ENCODE measurements at regions not wholly inside any gene's neighbourhood (a gene's known extent, or its start where the extent isn't known, plus 50 kb on each side); places are given as distances from the start of the nearest gene placed in this dataset.
A peak's percentile ranks its signal among the peaks of the same experiment; 100 is the strongest.

DNA sequence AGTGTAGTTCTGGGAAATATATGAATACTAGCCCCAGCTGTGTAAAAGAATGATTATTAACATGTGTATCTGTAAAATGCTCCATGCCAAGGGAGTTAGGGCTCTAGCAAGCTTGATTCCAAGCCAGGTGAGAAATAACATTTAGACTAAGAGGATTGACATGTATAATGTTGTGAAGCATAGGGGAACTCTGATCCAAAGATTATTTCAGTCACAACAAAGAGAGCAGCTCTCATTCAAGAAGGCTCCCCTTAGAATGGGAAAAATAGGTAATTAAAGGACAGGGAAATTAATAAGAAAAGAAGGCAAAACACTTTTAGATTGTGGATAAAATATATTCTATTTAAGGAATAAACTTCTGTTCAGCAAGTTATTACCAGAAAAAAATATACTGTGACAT, 347.3 kb upstream of the CDH7 start:
- no peak for DNase-seq

DNA sequence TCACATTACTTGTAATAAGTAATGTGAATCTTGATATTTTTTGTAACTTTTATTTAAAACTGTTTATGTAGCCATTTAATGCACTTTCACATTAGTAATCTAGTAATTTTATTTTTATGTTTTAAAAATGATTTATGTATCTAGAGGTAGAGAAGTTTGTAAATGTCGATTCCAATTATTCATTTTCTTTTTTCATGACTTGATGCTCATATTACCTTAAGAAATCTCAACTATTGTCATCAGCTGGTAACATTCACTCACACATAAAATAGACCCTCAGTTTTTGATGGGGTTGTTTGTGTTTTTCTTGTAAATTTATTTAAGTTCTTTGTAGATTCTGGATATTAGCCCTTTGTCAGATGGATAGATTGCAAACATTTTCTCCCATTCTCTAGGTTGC, 351.7 kb upstream of the CDH7 start:
- DNase-seq = no peak

DNA sequence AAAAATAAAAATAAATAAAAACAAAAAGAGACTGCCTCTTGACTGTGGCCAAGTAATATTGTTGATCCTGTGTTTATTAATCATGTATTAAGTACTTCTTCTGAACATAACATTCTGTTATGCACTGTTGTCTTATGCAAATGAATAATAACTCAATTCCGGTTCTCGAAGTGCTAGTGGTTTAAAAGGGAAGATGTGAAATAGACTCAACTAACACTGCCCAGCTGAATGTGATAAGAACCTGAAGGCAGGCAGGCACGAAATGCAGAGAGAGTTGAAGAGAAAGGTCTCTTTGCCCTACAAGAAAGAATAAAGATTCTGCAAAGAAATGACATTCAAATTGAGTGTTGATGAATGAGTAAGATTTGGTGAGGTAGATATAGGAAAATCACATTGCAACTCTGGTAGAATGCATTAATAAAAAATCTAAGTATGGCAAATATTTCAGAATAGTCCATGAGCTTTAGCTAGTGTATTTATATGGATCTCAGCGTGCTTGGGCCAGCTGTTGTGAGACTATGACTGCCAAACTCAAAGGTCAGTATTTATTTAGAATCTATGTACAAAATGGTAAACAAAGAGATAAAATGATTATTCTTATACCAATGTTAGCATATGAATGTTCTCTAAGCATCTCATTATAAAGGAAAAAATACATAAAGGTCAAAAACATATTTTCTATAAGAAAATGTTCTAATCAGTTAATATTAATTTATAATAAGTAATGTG, 352.3 kb upstream of the CDH7 start:
- no peak for DNase-seq

DNA sequence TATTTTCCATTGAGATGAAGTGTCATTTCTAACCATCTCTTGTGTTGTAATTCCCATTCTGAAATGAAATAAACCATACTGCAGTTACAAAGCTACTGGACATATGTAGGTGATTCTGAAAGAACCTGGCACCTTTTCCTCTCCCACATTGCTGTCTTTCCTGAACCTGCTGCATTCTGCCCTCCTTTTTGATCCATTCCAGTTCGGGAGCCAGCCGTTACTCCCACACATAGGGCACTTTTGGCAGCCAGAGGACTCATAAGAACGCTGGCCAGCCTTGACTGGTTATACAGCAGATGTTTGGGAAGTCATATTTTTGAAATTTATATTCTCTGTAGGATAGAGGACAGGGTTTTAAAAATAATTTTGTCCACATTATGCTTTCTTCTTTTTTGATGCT, 369.8 kb upstream of the CDH7 start:
- DNase-seq = no peak

DNA sequence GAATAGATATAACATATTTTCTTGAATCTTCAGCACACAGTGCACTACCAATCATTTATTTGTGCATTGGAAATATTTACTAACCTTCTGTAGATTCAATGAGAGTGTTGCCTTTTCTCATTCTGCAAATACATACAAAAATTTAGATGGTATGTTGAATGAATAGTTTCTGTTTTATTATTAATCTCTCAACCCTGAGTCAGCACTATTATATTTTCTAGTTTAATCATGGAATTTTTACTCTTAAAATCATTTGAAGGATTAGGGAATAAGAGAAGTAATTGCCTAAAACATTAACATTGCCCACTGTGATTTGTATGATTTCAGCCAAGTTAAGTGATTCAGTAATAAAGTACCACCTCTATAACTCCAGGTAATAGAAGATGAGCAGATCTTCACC, 370.2 kb upstream of the CDH7 start:
- no peak for DNase-seq

DNA sequence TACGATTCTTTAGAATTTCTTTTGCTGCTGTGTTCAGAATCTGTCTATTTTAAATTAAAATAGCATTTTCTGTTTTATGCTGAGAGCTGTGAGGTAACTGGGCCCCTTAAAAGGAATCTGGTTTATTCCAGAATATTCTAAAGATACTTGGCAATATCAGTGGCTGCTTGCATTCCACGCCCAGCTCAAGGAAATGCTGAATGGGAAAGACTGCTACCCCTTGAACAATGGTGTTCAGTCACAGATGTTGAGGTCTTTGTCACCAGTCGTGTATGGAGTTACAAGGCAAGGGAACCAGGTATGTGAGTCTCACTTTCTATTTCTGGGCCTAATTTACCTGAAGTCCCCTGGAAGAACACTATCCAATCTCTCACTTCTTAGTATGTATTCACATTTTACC, 377.9 kb upstream of the CDH7 start:
- DNase-seq = no peak

DNA sequence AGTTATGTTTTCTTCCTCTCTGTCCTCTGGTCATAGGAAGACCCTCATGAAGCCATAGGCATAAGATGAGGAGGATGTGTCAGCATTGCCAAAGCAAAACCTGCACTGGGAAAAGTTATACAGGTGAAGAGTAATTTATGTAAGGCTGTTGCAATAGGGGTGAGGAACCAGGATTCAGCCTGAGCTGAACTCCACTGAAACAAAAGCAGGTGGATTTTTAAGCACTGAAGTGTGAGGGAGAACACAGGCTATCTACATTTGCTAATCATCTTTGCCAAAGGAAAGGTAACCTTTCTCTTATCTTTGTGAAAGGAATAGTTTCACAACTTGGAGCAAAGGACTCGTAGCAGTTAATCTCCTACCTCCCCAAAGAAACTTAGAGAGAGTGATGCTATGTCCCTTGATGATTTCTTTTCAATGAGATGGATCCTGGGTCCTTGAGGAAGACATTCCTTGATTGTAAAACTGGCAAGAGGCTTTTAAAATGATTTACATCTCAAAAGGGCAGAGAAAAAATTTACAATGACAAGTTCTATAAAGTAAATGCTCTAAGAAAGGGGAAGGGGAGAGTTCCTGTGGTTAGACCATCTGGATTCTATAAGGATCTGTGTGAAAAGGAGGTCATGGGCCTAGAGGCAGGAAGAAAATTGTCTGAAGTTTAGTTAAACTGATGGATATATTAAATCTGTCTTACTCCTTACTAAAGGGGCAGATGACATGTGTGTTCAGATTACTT, 385.4 kb upstream of the CDH7 start:
- DNase-seq = peak; percentile 4

DNA sequence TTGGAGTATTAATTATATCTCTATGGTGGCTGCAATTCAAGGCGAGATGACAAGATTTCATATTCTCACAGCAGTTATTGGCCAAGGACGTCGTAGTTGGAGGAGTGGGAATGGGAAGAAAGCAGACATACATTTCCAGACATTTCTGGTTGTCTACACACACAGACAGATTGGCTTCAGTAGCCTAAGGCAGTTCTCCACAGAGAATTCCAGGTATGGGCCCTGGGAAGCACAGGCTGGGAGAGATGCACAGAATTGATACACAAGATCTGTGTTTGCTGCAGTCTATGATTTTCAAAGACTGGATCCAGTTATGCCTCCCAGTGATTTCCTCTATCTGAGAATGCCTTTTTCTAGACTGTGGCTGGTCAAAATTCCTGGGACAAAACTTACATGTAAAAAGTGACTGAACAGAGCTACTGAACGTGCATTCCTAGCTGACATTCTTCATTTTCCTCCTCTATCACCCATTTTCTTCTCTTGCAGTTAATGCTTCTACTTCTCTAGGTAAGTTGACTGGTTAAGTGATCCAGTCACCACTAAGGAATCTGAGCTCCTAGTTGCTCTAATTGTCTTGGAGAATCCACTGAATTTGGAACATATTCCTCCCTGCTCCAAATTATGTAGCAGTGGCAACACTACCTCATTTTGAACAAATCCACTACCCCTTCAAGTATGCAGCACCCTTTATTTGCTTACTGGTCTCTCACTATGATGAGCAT, 386.7 kb upstream of the CDH7 start:
- DNase-seq = no peak

DNA sequence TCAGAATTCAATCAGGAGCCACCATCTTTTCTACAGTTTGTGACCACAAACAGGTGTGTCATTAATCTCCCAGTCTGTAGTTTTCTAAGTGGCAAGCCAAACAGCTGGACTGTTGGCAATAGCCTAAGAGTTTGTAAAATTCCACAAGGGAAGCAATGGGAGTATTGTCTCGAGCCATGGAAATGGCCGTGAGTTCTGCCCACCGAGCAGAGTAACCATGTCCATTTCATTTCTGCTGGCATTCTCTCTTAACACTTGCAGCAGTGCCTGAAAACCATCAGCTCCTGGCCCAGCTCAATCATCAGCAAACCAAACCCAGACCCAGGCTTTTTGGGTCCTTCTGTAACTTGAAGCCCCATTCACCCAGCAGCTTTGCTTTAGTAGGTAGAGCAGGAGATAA, 387.8 kb upstream of the CDH7 start:
- no peak for DNase-seq

DNA sequence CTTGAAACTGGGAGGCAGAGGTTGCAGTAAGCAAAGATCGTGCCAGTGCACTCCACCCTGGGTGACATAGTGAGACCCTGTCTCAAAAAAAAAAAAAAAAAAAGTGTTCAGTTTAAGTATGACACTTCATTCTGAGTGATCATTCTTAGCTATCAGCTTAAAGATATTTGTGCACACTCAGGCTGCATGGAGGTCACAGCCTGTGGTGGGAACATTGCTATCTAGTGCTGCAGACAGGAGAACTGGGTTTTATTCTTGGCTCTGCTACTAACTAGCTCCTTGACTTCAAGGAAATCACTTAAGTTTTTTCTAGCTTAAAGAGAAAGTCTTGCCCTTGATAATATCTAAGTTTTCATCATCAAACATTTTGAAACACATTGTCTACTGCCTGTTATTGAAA, 391.3 kb upstream of the CDH7 start:
- no peak for DNase-seq

DNA sequence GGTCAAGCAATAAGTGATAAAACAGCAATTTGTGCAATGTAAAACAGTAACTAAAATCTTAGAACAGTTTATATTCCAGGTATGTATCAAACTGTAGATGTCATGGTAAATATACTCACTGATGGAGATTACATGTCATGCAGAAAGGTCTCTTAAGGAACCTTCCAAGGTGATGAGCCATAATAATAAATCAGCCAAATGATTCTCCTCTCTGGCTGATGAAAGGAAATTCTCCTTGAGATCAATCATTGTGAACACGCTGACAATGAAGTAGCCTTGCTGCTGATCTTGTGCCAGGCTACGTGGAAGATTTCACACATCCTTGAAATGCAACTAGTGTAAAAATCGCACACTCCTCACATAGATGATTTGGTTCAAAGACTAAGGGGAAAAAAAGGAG, 392.5 kb upstream of the CDH7 start:
- DNase-seq = no peak

DNA sequence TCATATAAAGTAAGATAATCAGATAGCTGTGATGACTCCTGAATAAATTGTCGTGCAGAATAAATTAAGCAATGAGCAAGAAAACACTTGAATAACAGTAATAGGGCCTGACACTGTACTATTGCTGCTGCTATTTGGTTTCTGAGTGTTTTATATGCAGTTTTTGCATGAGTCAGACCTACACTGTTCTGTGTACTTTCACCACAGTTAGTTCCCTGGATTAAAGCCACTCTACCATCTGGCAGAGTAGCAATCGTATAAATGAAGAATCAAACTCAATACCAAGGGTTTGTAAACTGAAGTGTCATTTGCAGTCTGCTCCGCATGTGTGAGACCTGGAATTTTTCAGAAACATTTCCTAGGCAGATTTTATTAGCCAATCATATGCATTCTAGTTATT, 398.6 kb upstream of the CDH7 start:
- no peak for DNase-seq

DNA sequence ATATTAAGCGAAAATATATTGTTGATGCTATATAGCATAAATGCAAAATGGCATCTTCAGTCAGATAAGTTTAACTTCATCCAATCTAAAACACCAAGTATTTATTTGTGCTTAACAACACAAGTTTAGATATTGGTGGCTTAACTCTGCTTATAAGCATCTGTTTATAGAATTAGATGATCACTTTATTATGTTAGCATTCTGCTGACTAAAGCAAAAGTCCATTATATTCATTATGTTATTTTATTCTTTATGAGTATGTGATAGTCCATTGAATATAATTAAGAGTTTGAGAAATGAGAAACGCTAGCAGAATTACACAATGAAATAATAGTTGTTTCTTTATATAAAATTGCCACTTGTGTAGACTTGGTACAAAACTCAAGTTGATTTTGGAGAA, 401.2 kb upstream of the CDH7 start:
- DNase-seq = no peak

DNA sequence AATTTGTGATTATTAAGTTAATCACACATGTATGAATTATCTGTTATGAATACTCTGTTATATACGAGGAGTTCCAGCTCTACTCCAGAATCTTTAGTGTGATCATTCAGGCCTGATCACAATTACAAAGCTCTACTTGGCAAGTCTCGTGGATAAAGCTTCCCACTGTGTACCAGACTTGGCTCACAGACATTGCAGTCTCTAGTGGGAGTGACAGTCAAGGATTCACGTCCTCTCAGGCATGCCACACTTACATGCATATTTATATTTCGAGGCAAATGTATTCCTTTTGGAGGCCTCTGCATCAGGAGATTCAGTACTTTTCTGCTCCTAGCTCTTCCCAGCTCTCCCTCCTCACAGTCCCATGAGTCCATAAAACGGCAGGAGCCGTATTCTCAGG, 403.4 kb upstream of the CDH7 start:
- no peak for DNase-seq

DNA sequence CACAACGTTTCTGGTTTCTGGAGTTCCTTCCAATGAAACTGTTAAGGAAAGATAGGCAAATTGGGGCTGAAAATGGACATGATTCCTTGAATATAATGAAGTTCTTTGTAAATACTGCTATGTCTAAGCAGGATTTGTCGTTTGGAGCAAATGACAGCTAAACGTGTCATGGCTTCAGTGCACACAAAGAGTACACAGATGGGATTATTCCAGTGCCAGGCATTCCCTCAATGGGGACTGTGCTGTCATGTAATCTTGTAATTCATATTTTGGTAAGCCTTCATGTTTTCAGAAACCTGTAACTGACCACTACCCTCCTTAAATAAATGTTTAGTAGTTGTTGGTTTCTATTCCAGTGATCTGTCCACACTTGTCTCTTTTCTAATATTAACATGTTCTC, 404.7 kb upstream of the CDH7 start:
- DNase-seq = no peak

DNA sequence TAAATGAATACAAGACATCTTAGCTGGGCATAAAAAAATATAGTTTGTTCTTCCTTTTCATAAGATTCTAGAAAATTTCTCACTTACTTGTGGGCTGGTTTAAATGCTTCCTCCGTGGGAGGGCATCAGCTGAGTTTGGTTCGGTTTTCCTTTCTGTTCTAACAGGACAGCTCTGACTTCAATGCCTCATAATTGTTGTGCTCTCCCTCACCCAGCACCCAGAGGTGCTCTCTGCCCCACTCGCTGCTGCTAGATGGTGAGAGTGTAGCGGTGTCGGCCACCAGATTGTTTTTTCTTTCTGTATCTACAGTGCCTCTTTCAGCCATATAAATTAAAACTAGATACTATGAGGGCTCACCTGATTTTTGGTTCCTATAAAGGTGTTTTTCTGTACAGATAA, 407.2 kb upstream of the CDH7 start:
- DNase-seq = no peak

DNA sequence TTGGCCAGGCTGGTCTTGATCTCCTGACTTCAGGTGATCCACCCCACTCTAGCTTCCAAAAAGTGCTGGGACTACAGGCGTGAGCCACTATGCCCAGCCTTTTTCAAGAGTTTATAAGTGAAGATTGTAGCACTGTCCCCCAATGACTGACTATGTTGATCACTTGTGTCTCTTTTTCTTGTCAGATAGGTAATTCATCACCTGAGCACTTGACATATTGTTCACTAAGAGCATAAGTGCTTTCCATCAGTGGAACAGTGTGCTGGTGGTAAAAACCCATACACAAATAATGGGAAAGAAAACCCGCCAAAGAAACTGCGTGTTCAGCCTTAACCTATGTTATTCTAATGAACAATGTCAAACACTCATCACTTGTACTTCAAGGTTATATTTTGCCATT, 414.4 kb upstream of the CDH7 start:
- DNase-seq = no peak

DNA sequence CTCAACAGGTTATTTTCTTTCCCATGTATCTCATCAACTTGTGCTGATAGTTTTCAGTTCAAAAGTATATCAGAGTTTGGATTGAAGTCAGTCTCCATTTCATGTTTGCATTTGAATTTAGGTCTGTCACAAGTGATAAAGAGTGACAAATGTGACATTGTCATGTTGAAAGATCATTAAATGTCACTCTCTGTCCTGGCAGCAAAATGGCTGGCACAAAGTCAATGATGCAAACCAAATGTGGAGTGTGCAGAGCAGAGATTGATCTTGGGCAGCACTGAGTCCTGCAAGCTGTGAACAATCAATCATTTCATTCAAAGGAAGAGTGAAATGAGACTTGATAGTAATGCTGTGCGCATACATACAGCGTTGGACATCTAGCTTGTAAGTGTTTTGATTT, 421.8 kb upstream of the CDH7 start:
- no peak for DNase-seq

DNA sequence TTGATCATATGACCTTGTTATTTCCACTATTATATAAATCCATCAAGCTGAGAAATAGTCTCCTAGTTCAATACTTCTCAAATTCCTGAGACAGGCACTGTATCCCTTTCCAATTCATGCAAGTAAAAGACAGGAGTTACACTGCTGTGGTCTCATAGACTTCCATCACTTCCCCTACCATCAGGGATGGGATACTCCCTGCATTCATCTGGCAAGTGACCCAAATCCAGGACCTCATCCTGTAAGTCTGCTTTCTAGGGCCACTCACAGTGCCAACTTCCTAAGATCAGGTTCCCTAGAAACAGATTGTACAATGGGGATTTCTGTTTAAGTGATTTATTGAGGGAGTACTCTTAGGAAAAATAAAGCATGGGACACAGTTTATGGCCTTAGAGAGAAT, 424.0 kb upstream of the CDH7 start:
- DNase-seq = no peak

DNA sequence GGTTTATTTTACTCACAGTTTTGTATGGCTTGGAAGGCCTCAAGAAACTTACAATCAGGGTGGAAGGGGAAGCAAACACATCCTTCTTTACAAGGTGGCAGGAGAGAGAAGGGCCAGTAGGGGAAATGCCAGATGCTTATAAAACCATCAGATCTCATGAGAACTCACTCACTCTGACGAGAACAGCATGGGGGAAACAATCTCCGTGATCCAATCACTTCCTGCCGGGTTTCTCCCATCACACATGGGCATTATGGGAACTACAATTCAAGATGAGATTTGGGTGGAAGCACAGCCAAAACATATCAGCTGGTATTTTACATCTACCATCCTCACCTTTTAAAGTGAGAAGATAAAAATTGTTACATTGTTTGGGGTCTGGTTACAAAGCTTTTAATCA, 427.9 kb upstream of the CDH7 start:
- no peak for DNase-seq

DNA sequence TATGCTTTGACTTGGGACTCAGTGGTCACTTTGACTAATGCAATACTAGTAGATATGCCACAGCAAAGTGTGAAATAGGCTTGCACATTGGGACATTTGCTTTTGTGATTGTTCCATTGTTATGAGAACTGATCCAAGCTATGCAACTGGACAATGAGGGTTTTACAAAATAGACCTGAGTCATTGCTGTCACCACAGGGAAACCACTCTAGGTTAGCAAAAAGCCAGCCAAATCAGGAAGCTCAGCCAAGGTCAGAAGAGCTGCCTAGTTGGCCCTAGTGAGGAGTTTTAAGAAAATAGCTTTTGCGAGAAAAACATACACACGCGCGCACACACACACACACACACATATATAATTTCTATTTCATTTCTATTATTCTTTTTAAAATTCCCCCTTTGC, 452.4 kb upstream of the CDH7 start:
- DNase-seq = no peak

DNA sequence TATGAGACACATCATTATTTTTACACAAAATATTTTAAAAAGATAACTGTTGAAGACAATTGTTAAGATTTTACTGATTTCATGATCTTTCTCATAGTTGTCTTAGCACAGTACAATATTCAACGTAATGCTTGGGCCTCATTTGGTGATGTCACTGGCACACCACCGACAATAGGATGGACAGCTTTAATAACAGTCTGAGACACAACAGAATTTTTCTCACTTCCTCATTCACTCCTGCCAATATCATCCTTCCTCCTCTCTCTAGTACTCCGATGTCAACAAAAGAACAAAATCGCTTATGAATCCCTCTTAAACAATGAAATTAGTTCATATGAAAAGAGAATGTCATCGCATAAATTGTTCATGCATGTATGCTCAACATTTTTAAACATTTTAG, 461.9 kb upstream of the CDH7 start:
- no peak for DNase-seq

DNA sequence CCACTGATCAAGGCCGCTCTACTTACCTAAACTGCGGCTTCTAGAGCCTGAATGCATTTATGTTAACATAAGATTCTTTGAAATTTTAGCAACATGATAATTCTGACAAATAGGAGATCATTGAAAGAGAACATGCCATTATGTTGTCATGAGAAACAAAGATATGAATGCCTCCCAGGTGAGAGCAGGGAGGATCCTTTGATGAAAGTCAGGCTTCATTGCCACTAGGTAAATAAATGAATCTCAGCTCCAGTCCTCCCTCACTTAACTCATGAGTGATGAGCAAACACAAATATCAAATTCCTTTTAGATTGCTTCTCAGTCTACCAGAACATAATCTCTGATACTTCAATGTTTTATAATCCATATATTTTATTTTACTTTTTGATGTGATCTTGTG, 463.2 kb upstream of the CDH7 start:
- DNase-seq = peak; percentile 9

DNA sequence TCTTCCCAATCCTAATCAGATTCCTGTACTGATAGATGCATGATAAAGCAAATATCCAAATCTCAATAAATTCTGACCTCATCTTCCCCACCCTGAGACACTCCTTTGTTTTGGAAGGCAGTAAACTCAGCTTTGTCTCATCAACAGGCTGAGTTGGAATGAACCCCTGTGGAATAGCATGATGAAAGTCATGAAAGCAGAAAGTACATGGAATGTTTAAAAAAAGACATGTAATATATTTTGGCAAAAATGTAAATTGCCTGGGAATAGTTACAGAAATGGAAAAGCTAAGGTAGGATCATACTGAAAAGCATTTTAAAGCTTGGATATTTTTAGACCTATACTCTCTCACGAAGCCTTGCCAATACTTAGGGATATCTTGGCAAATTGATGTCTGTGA, 468.7 kb upstream of the CDH7 start:
- DNase-seq = no peak
